ENCODE measurements at regions not wholly inside any gene's neighbourhood (a gene's known extent, or its start where the extent isn't known, plus 50 kb on each side); places are given as distances from the start of the nearest gene placed in this dataset.

DNA sequence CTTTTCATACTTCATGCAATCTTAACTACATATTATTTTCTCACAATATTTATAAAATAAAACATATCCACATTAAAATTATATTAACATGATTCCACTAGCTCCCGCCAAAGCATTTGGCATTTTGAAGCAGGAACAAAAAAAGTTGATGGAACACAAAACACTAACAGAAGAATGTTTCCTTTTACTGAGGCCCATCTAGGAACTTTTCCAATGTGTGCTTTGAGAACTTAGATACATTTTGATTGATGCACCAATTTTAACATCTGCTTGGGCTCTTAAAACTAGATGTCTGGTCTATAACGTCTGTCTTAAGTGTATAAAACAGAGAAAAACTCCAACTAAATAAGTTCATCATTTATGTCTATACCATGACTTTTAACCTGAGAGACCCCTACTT, 1214.8 kb downstream of the SORCS1 start:
- Histone ChIP-seq H3K27ac (ENCODE audit: insufficient read depth, low read length) (no peak overlapping the region), H4K20me1 (ENCODE audit: insufficient read depth, low read length) (no peaks in the 10 kb centered on the region), H2AK9ac (replicated peaks; ENCODE audit: low read depth, low read length, poor library complexity) (no peak overlapping the region), H2AK5ac (ENCODE audit: low read depth, low read length) (no peak overlapping the region), H3K23ac (ENCODE audit: low read depth, low read length) (no peak overlapping the region), H3K56ac (ENCODE audit: extremely low read depth, insufficient read depth, low read length) (no peak overlapping the region), H3K18ac (ENCODE audit: low read depth, low read length) (no peak overlapping the region), H3K79me1 (ENCODE audit: low read depth in 1 of 2, low read length in 2 of 2) (no peaks in the 10 kb centered on the region), H3K9ac (ENCODE audit: low read depth, low read length) (no peak overlapping the region), H2BK20ac (ENCODE audit: low read depth, low read length) (no peak overlapping the region), H3K14ac (replicated peaks; ENCODE audit: low read depth, low read length) (no peak overlapping the region), H2AFZ (replicated peaks; ENCODE audit: low read length, poor library complexity) (no peak overlapping the region), H4K5ac (ENCODE audit: low read depth, low read length) (no peak overlapping the region), H3K36me3 (ENCODE audit: control insufficient read depth, insufficient read depth, low read length) (no peaks in the 10 kb centered on the region), H2BK15ac (ENCODE audit: low read depth, low read length) (no peak overlapping the region), H4K91ac (ENCODE audit: insufficient read depth, low read depth, low read length) (no peak overlapping the region), H2BK5ac (ENCODE audit: low read depth, low read length, poor library complexity, severe bottlenecking) (no peak overlapping the region), H3K27me3 (ENCODE audit: control insufficient read depth, insufficient read depth, low read length) (no peaks in the 10 kb centered on the region), H3K9me3 (ENCODE audit: control insufficient read depth, insufficient read depth, low read length) (no peaks in the 10 kb centered on the region), H2BK120ac (ENCODE audit: low read depth, low read length) (no peak overlapping the region), H3K4me3 (ENCODE audit: insufficient read depth, low read depth, low read length) (no peak overlapping the region), H3K4me2 (ENCODE audit: low read depth, low read length) (no peak overlapping the region), H3K4me1 (ENCODE audit: control insufficient read depth, insufficient read depth, low read length) (no peaks in the 10 kb centered on the region), H3K4ac (ENCODE audit: low read depth, low read length) (no peak overlapping the region), H4K8ac (ENCODE audit: low read depth in 2 of 2, low read length in 2 of 2) (no peak overlapping the region), H3K9me1 (ENCODE audit: insufficient read depth, low read length) (no peaks in the 10 kb centered on the region)
- WGBS, 2 experiments (ENCODE audit: extremely low coverage in 2 of 2, insufficient read length in 1 of 2): no CpG with 5 or more reads among the region's 2 CpGs
- TF ChIP-seq RAD21 (IDR thresholded peaks at IDR 0.05; ENCODE audit: low read length) (no peak), MAZ (IDR thresholded peaks at IDR 0.05; ENCODE audit: borderline replicate concordance, low read depth, low read length) (no peak), MAFK (IDR thresholded peaks at IDR 0.05; ENCODE audit: low read depth, low read length) (no peak), SMC3 (IDR thresholded peaks at IDR 0.05; ENCODE audit: low read depth, low read length) (no peak), CEBPB (IDR thresholded peaks at IDR 0.05; ENCODE audit: low read depth, low read length) (no peak), RFX5 (IDR thresholded peaks at IDR 0.05; ENCODE audit: low read depth, low read length) (no peak), FOS (IDR thresholded peaks at IDR 0.05; ENCODE audit: low read depth, low read length) (no peak), POLR2A (IDR thresholded peaks at IDR 0.05; ENCODE audit: low read depth, low read length) (no peak), NFE2L2 (IDR thresholded peaks at IDR 0.05; ENCODE audit: low read depth, low read length) (no peak), BHLHE40 (IDR thresholded peaks at IDR 0.05; ENCODE audit: low read depth, low read length) (no peak), CHD1 (IDR thresholded peaks at IDR 0.05; ENCODE audit: low read depth, low read length) (no peak), MXI1 (IDR thresholded peaks at IDR 0.05; ENCODE audit: borderline replicate concordance, low read depth, low read length) (no peak)
- TF ChIP-seq, protein P1, sequence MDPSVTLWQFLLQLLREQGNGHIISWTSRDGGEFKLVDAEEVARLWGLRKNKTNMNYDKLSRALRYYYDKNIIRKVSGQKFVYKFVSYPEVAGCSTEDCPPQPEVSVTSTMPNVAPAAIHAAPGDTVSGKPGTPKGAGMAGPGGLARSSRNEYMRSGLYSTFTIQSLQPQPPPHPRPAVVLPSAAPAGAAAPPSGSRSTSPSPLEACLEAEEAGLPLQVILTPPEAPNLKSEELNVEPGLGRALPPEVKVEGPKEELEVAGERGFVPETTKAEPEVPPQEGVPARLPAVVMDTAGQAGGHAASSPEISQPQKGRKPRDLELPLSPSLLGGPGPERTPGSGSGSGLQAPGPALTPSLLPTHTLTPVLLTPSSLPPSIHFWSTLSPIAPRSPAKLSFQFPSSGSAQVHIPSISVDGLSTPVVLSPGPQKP (IDR thresholded peaks at IDR 0.05; ENCODE audit: borderline replicate concordance, low read depth, low read length): no peak
- TF ChIP-seq, protein P2, sequence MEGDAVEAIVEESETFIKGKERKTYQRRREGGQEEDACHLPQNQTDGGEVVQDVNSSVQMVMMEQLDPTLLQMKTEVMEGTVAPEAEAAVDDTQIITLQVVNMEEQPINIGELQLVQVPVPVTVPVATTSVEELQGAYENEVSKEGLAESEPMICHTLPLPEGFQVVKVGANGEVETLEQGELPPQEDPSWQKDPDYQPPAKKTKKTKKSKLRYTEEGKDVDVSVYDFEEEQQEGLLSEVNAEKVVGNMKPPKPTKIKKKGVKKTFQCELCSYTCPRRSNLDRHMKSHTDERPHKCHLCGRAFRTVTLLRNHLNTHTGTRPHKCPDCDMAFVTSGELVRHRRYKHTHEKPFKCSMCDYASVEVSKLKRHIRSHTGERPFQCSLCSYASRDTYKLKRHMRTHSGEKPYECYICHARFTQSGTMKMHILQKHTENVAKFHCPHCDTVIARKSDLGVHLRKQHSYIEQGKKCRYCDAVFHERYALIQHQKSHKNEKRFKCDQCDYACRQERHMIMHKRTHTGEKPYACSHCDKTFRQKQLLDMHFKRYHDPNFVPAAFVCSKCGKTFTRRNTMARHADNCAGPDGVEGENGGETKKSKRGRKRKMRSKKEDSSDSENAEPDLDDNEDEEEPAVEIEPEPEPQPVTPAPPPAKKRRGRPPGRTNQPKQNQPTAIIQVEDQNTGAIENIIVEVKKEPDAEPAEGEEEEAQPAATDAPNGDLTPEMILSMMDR (conservative IDR thresholded peaks at IDR 0.05; ENCODE audit: low read depth, low read length): no peak
- TF ChIP-seq, protein P3, sequence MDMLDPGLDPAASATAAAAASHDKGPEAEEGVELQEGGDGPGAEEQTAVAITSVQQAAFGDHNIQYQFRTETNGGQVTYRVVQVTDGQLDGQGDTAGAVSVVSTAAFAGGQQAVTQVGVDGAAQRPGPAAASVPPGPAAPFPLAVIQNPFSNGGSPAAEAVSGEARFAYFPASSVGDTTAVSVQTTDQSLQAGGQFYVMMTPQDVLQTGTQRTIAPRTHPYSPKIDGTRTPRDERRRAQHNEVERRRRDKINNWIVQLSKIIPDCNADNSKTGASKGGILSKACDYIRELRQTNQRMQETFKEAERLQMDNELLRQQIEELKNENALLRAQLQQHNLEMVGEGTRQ (IDR thresholded peaks at IDR 0.05; ENCODE audit: low read depth, low read length): no peak
- ChIA-PET POLR2A (ENCODE audit: unreplicated experiment) (no interaction called here), CTCF (interaction anchor here (0.6 to 1.1 kb wide), 3 partner anchors 9 to 623 kb away, joined by 3 read pairs; no protein-coding TSS in a partner anchor)
- ATAC-seq (ENCODE audit: low read depth) (no peak), DNase-seq (no peak)
- in situ Hi-C loops (cut with MboI; ENCODE audit: low sequenced_read_pairs): no loop called here
- intact Hi-C loops (cut with micrococcal nuclease): loop anchor here (1.0 to 5.0 kb wide), 3 partner anchors 228 to 733 kb away; no protein-coding TSS in a partner anchor
- dilution Hi-C loops (cut with HindIII; ENCODE audit: low sequenced_read_pairs, unreplicated experiment): no loop called here
- no TSS peak for BruUV-seq (replicated peaks)
